Kidney epithelial cell (primary cell): ENCODE measurements at regions not wholly inside any gene's neighbourhood (a gene's known extent, or its start where the extent isn't known, plus 50 kb on each side); places are given as distances from the start of the nearest gene placed in this dataset.

Source experiments
- DNase-seq: peaks from one replicate; pipeline ENCODE4 v3.0.0-alpha.2; 2010; ENCODE audit warnings: low read depth
- H3K27me3 ChIP-seq: 2 replicates; pipeline ENCODE4 v1.6.0; 2011; ENCODE audit warnings: low read length; ENCODE audit not compliant: control insufficient read depth, insufficient read depth
- H3K36me3 ChIP-seq: 2 replicates; pipeline ENCODE4 v1.5.1; 2011; ENCODE audit warnings: low read length; ENCODE audit not compliant: control insufficient read depth, insufficient read depth
- H3K4me3 ChIP-seq: 2 replicates; pipeline ENCODE4 v1.5.1; 2011; ENCODE audit warnings: low read depth, mild to moderate bottlenecking, control low read depth, low read length
- CTCF ChIP-seq: IDR thresholded peaks from 2 replicates; pipeline ENCODE4 v1.5.1; 2011; ENCODE audit warnings: mild to moderate bottlenecking, moderate library complexity, low read length, control low read depth, inconsistent platforms; ENCODE audit not compliant: insufficient read depth, poor library complexity, severe bottlenecking

- no peak overlapping the region for H3K4me3 ChIP-seq
- TF ChIP-seq CTCF = no peak
- H3K27me3 ChIP-seq = no peaks in the 10 kb centered on the region
- no peak for DNase-seq
- H3K36me3 ChIP-seq = no peaks in the 10 kb centered on the region
These were observed 220.2 kb upstream of the APCDD1 start for GRCh38 chr18:10234281-10234680.

GRCh38 chr18:10234912-10235660, 219.3 kb upstream of the APCDD1 start:
- Histone ChIP-seq H3K4me3 (no peak overlapping the region), H3K27me3 (no peaks in the 10 kb centered on the region), H3K36me3 (no peaks in the 10 kb centered on the region)
- no peak for TF ChIP-seq CTCF
- DNase-seq = no peak

GRCh38 chr18:10235661-10235952, 218.8 kb upstream of the APCDD1 start:
- Histone ChIP-seq H3K4me3 (no peak overlapping the region), H3K27me3 (no peaks in the 10 kb centered on the region), H3K36me3 (no peaks in the 10 kb centered on the region)
- no peak for TF ChIP-seq CTCF
- no peak for DNase-seq

- no peaks in the 10 kb centered on the region for H3K27me3 ChIP-seq
- H3K36me3 ChIP-seq = no peaks in the 10 kb centered on the region
- no peak for TF ChIP-seq CTCF
- DNase-seq = no peak
- no peak overlapping the region for H3K4me3 ChIP-seq
These were observed 215.3 kb upstream of the APCDD1 start for GRCh38 chr18:10239103-10239502.

GRCh38 chr18:10239991-10240634, 214.3 kb upstream of the APCDD1 start:
- H3K4me3 ChIP-seq = no peak overlapping the region
- H3K27me3 ChIP-seq = no peaks in the 10 kb centered on the region
- no peaks in the 10 kb centered on the region for H3K36me3 ChIP-seq
- no peak for TF ChIP-seq CTCF
- no peak for DNase-seq

GRCh38 chr18:10240973-10241372, 213.5 kb upstream of the APCDD1 start:
- Histone ChIP-seq H3K27me3 (no peaks in the 10 kb centered on the region), H3K36me3 (no peaks in the 10 kb centered on the region), H3K4me3 (no peak overlapping the region)
- no peak for TF ChIP-seq CTCF
- no peak for DNase-seq
